ENCODE measurements at regions not wholly inside any gene's neighbourhood (a gene's known extent, or its start where the extent isn't known, plus 50 kb on each side); places are given as distances from the start of the nearest gene placed in this dataset.

- TF ChIP-seq ELK1 (IDR thresholded peaks at IDR 0.05; ENCODE audit: low read depth, low read length) (no peak), POLR2A (IDR thresholded peaks at IDR 0.05; ENCODE audit: low read depth, low read length) (no peak), CBX5 (IDR thresholded peaks at IDR 0.05; ENCODE audit: low read depth) (no peak), KLF5 (IDR thresholded peaks at IDR 0.05; ENCODE audit: partially characterized antibody) (no peak), CTCF (IDR thresholded peaks at IDR 0.05 in 2 of 3, conservative IDR thresholded peaks at IDR 0.05 in 1 of 3; ENCODE audit: control insufficient read depth in 2 of 3, extremely low read depth in 1 of 3, insufficient read depth in 1 of 3, low read depth in 3 of 3, low read length in 3 of 3) (no peak), SMC3 (IDR thresholded peaks at IDR 0.05; ENCODE audit: borderline replicate concordance, low read length) (no peak), BCLAF1 (IDR thresholded peaks at IDR 0.05) (no peak), HCFC1 (IDR thresholded peaks at IDR 0.05; ENCODE audit: low read length) (no peak), ZNF274 (IDR thresholded peaks at IDR 0.05; ENCODE audit: insufficient read depth, insufficient read length) (no peak)
Observed at GRCh38 chr12:72148709-72149108, 123.5 kb upstream of the TRHDE start.

Measured in GM12878 (cell line).